ENCODE measurements at regions not wholly inside any gene's neighbourhood (a gene's known extent, or its start where the extent isn't known, plus 50 kb on each side); places are given as distances from the start of the nearest gene placed in this dataset.
"Not testable (repeated sequence)": the region's sequence is repeated elsewhere in the genome, so short reads cannot be mapped to it uniquely, and the experiment has no call there.

DNA sequence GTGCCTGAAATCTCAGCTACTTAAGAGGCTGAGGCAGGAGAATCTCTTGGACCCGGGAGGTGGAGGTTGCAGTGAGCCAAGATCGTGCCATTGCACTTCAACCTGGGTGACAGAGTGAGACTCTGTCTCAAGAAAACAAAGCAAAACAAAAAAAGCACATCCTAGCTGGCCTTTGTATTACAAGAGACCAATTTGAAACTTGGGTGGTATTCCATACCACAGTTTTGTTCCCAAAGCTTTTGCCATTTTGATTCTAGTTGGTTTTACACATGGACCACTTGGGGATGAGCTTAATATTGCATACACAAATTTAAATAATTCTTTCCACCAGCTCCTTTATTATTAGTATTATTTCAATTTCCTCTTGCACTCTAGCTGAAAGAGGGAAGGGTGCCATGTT, 276.9 kb upstream of the SLC16A7 start:
- DNase-seq (ENCODE audit: low spot score), result no peak
- in situ Hi-C loops (cut with MboI; ENCODE audit: low sequenced_read_pairs, unreplicated experiment), result no loop called here
- TF ChIP-seq, protein P1, sequence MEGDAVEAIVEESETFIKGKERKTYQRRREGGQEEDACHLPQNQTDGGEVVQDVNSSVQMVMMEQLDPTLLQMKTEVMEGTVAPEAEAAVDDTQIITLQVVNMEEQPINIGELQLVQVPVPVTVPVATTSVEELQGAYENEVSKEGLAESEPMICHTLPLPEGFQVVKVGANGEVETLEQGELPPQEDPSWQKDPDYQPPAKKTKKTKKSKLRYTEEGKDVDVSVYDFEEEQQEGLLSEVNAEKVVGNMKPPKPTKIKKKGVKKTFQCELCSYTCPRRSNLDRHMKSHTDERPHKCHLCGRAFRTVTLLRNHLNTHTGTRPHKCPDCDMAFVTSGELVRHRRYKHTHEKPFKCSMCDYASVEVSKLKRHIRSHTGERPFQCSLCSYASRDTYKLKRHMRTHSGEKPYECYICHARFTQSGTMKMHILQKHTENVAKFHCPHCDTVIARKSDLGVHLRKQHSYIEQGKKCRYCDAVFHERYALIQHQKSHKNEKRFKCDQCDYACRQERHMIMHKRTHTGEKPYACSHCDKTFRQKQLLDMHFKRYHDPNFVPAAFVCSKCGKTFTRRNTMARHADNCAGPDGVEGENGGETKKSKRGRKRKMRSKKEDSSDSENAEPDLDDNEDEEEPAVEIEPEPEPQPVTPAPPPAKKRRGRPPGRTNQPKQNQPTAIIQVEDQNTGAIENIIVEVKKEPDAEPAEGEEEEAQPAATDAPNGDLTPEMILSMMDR (IDR thresholded peaks at IDR 0.05; ENCODE audit: borderline replicate concordance, control extremely low read depth, extremely low read depth, insufficient read depth, missing control alignments), result no peak

DNA sequence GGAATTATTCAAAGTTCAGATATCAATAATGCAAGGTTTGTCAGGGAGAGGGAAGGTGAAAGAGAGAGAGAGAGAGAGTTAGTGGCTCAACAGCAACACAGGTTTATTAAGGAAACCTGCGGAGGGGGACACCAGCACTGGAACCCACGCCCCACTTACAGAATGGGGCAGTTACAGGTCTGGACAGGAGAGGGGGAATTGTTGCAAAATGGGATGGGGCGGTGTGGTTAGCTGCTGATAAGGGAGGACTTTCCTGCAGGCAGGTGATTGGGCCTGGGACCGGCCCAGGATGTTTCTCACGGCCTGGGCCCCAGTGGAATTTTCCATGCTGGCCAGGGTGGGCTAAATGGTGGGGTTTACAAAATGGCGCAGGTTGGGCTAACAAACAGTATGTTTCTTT, 278.2 kb upstream of the SLC16A7 start:
- DNase-seq (ENCODE audit: low spot score), result no peak
- TF ChIP-seq, protein P1 (IDR thresholded peaks at IDR 0.05; ENCODE audit: borderline replicate concordance, control extremely low read depth, extremely low read depth, insufficient read depth, missing control alignments), result no peak
- in situ Hi-C loops (cut with MboI; ENCODE audit: low sequenced_read_pairs, unreplicated experiment), result no loop called here

DNA sequence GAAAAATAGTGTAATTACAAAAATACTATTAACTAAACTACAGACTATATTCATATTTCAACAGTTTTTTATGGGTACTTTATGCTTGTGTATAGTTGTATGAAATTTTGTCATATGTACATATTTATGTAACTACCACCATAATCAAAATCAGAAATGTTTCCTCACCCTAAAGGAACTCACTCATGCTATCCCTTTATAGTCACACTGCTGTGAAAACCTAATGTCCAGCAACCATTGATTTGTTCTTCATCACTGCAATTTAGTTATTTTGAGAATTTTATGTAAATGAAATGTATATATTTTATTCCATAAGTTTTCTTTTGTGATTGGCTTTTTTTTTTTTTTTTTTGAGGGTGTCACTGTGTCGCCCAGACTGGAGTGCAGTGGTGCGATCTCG, 278.9 kb upstream of the SLC16A7 start:
- no peak for DNase-seq (ENCODE audit: low spot score)
- in situ Hi-C loops (cut with MboI; ENCODE audit: low sequenced_read_pairs, unreplicated experiment), result no loop called here
- TF ChIP-seq, protein P1 (IDR thresholded peaks at IDR 0.05; ENCODE audit: borderline replicate concordance, control extremely low read depth, extremely low read depth, insufficient read depth, missing control alignments), result no peak

DNA sequence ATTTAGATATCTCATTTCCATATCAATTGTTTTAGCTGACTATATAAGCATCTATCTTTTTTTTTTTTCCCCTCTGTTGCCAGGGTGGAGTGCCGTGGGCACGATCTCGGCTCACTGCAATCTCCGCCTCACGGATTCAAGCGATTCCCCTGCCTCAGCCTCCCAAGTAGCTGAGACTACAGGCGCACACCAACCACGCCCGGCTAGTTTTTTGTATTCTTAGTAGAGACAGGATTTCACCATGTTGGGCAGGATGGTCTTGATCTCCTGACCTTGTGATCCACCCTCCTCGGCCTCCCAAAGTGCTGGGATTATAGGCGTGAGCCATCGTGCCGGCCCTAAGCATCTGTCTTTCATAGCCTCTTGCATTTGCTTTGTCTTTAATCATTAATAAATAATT, 279.5 kb upstream of the SLC16A7 start:
- DNase-seq (ENCODE audit: low spot score); in situ Hi-C loops (cut with MboI; ENCODE audit: low sequenced_read_pairs, unreplicated experiment): not testable (repeated sequence)

DNA sequence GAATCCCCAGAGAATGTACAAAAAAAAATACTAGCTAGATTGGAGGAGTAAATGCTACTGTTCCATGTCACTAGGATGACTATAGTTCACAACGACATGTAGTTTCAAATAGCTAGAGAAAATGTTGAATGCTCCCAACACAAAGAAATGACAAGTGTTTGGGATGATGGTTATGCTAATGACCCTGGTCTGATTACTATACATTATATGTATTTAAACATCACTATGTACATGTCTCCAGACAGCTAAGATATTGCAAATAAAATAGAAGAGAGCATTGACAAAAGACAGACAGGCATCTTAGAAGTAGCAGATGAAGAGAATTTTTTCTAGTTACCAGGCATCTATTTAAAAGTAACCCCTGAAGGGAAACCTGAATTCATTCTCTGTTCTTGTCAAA, 281.6 kb upstream of the SLC16A7 start:
- TF ChIP-seq, protein P1 (IDR thresholded peaks at IDR 0.05; ENCODE audit: borderline replicate concordance, control extremely low read depth, extremely low read depth, insufficient read depth, missing control alignments), result no peak
- in situ Hi-C loops (cut with MboI; ENCODE audit: low sequenced_read_pairs, unreplicated experiment), result no loop called here

DNA sequence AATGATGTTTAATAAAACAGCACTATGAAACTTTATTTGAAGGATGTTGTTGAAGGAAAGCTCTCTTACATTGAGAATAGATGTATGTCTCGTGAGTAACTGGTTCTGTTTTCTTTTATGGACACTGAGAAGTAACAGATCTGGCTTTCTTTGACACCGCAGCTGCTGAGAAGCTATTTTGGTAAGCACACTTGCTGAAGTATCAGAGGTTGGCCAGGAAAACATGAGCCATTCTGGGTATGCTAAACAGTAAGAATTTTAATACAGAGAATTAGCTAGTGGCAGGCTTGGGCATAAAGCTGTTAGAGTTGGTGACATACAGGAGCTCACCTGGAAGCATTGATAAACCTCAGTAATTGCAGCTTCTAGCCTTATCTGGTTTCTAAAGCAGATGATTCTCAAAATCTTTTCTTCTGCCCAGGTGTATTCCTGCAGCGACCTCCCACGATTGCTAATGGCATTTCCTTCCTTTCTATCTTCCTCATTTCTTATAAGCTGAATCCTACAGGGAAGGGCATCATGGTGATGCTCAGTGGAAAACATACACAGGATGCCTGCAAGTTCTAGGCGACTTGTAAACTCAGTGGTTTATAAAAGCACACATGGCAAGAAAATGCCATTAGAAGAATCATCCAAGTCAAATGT, 291.6 kb upstream of the SLC16A7 start:
- no peak for DNase-seq (ENCODE audit: low spot score)
- TF ChIP-seq, protein P1 (IDR thresholded peaks at IDR 0.05; ENCODE audit: borderline replicate concordance, control extremely low read depth, extremely low read depth, insufficient read depth, missing control alignments), result no peak
- in situ Hi-C loops (cut with MboI; ENCODE audit: low sequenced_read_pairs, unreplicated experiment), result no loop called here

More for the DNA sequence above, 281.6 kb upstream of the SLC16A7 start:
- DNase-seq (ENCODE audit: low spot score), result no peak

DNA sequence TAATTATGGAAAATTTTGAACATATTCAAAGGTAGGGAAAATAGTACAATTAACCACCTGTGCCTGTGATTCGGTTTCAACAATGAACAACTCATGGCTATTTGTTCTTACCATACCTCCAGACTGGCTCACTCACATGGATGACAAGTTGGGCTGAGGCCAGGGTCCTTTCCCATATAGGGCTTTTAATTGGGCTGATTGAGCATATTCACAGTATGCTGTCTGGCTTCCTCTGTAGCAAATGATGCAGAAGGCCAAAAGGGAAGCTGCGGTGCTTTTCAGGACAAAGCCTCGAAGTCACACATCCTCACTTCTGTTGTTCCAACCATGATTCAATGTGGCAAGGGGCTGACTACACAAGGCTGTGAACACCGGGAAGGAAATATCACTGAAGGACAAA, 297.5 kb upstream of the SLC16A7 start:
- in situ Hi-C loops (cut with MboI; ENCODE audit: low sequenced_read_pairs, unreplicated experiment), result no loop called here
- TF ChIP-seq, protein P1 (IDR thresholded peaks at IDR 0.05; ENCODE audit: borderline replicate concordance, control extremely low read depth, extremely low read depth, insufficient read depth, missing control alignments), result no peak
- DNase-seq (ENCODE audit: low spot score), result no peak
